Pancreas (tissue), 10 donors: ENCODE measurements at regions not wholly inside any gene's neighbourhood (a gene's known extent, or its start where the extent isn't known, plus 50 kb on each side); places are given as distances from the start of the nearest gene placed in this dataset.

ENCODE experiments used
- ATAC-seq, 4 donors: fragments of 200-7000 bp; cut with Tn5 transposase; one replicate each; pipeline versions ENCODE4 v1.8.0 to v1.9.1; 2020; ENCODE audit warnings: mild to moderate bottlenecking in 4 of 4, moderate library complexity in 4 of 4
- DNase-seq, 6 donors: peaks; one replicate each; pipeline ENCODE4 v3.0.0-alpha.2; 2020
- FAIRE-seq: peaks from 2 replicates; lab custom pipeline; 2012; peaks lifted over from hg19 to GRCh38; lab: Jason Lieb, UNC
- H3K27ac ChIP-seq, 4 donors: fragments of 200-600 bp; sonication (generic); 1 replicate in 3 of 4; 2 replicates in 1 of 4; pipeline versions ENCODE4 v1.5.0 to v1.8.0; 2020
- H3K27me3 ChIP-seq, 4 donors: fragments of 200-600 bp; one replicate each; pipeline ENCODE4 v1.8.0; 2021
- H3K36me3 ChIP-seq, 3 donors: fragments of 200-600 bp; sonication (generic) in 1 of 3; one replicate each; pipeline versions ENCODE4 v1.5.0 to v1.8.0; 2020 to 2021
- H3K4me1 ChIP-seq, 3 donors: fragments of 200-600 bp; one replicate each; pipeline ENCODE4 v1.8.0; 2021
- H3K4me3 ChIP-seq, 4 donors: fragments of 200-600 bp; sonication (generic) in 2 of 4; one replicate each; pipeline versions ENCODE4 v1.5.0 to v1.8.0; 2020 to 2021
- H3K9me3 ChIP-seq, 4 donors: fragments of 200-600 bp; one replicate each; pipeline ENCODE4 v1.8.0; 2021
- CTCF ChIP-seq, 4 donors: fragments of 200-600 bp; sonication (generic) in 3 of 4; IDR thresholded peaks; one replicate each; pipeline versions ENCODE4 v1.5.0 to v1.8.0; 2021; ENCODE audit warnings: antibody characterized with exemption in 4 of 4
- WGBS, 2 donors: extraction: QIAGEN DNeasy Blood & Tissue Kit; methylation state at CpG; one replicate each; pipeline ENCODE4 v1.1.7; 2013; 5-methylcytosine and 5-hydroxymethylcytosine counted together
- intact Hi-C, 3 donors: fragments of 100-400 bp; cut with DNase I; formaldehyde crosslinking; loops; one replicate each; pipeline versions ENCODE4 v1.11.1 to v1.14.2; 2022
- donor health status: healthy with polysubstance abuse.
- donor health status: DM: no; HTN: no; CAD: no; lungs with moderate emphysema.
- donor health status: DM: no; HTN: no; CAD: no.
- donor health status: control.
- donor health status: control.
- donor health status: Bipolar disorder and iron deficiency.
- donor health status: DM: yes; HTN: yes; CAD: no.
- donor health status: DM: no; HTN: no; CAD: no.
- donor health status: DM: no; HTN: no; CAD: no.
- donor health status: DM: yes; HTN: yes; CAD: no.

DNA sequence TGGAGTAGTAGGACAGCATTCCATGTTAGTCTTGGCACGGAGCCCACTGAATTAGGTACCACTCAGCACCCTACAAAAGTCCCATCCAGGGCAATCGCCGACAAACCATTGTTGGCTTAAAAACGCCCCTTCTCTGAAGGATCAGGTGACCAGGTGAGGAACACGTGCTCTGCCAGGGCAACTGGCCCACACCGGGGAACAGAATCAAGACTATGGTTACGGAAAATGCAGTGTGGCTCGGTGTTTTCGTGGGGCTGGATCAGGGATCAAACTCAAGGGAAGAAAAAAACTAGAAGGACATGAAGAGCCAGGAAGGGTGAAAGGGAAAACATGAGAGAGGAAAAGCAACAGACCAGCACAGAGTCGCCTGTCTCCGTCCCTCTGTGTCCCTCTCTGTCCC is 177.8 kb upstream of the ARID1B start:
- no peak for DNase-seq
- Histone ChIP-seq H3K9me3 (no peaks in the 10 kb centered on the region), H3K4me3 (no peak overlapping the region), H3K27me3 (no peaks in the 10 kb centered on the region), H3K36me3 (no peaks in the 10 kb centered on the region), H3K27ac (no peak overlapping the region), H3K4me1 (no peaks in the 10 kb centered on the region)
- TF ChIP-seq CTCF (IDR thresholded peaks at IDR 0.05): no peak
- intact Hi-C loops: no loop called here
- ATAC-seq: no peak
- FAIRE-seq: no peak
- WGBS, 2 donors: 80 to 87% methylated on average over 11 of the region's 11 CpGs

DNA sequence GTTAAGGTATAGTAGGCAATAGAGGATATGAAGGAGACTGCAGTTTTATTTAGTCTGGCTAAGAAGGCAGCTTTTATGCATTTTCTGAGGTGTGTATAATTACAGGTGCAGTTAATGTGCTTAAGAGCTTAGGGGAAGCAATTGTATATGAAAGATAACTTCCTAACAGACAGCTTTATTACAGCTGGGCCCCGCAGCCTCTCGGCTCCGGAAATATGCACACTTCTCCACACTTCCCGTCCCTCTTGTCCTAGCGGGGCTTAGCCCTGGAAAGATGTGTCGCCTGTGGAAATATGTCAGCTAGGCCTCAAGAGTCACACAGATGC is 178.4 kb upstream of the ARID1B start:
- DNase-seq (no peak), ATAC-seq (no peak), FAIRE-seq (no peak)
- Histone ChIP-seq H3K36me3 (no peaks in the 10 kb centered on the region), H3K4me3 (no peak overlapping the region), H3K4me1 (no peaks in the 10 kb centered on the region), H3K9me3 (no peaks in the 10 kb centered on the region), H3K27me3 (no peaks in the 10 kb centered on the region), H3K27ac (no peak overlapping the region)
- intact Hi-C loops: no loop called here
- 76 to 78% methylated on average over 6 of the region's 6 CpGs for whole genome bisulfite sequencing, 2 donors
- TF ChIP-seq CTCF (IDR thresholded peaks at IDR 0.05): no peak

- Histone ChIP-seq H3K4me1 (no peaks in the 10 kb centered on the region), H3K27me3 (no peaks in the 10 kb centered on the region), H3K9me3 (no peaks in the 10 kb centered on the region), H3K4me3 (no peak overlapping the region), H3K27ac (no peak overlapping the region), H3K36me3 (no peaks in the 10 kb centered on the region)
- ATAC-seq: peak in 2 of 4 donors; percentile 19 to 22
- 65 to 68% methylated on average over 21 to 22 of the region's 22 CpGs for WGBS, 2 donors
- intact Hi-C loops: no loop called here
- TF ChIP-seq CTCF (IDR thresholded peaks at IDR 0.05): no peak
- no peak for FAIRE-seq
- DNase-seq: no peak
Measured at GRCh38 chr6:156598071-156598854, 178.9 kb upstream of the ARID1B start.

DNA sequence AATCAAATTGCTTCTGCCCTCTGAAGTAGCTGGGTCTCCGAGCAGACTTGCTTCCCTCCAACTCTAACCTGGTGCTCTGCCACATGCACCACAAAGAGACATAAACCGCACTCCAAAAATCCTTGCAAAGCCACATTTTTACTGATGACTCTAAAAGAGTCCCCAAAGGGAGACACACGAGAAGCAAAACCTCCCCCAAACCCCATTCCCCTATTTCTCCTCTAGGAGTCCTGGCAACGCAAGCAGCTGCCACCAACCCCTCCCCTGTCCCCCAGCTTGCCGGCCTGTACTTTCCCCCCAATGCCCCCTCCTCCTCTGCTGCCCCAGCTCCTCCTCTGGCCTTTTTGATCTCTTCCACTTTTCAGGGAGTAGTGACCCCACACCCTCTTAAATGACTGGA is 180.1 kb upstream of the ARID1B start:
- Histone ChIP-seq H3K4me3 (no peak overlapping the region), H3K27ac (no peak overlapping the region), H3K9me3 (no peaks in the 10 kb centered on the region), H3K27me3 (no peaks in the 10 kb centered on the region), H3K4me1 (no peaks in the 10 kb centered on the region), H3K36me3 (no peaks in the 10 kb centered on the region)
- DNase-seq: no peak
- no peak for TF ChIP-seq CTCF (IDR thresholded peaks at IDR 0.05)
- no peak for FAIRE-seq
- 73 to 84% methylated on average over 5 of the region's 5 CpGs for WGBS, 2 donors
- intact Hi-C loops: no loop called here
- ATAC-seq: no peak

- Histone ChIP-seq H3K27ac (no peak overlapping the region), H3K9me3 (no peaks in the 10 kb centered on the region), H3K36me3 (no peaks in the 10 kb centered on the region), H3K4me1 (no peaks in the 10 kb centered on the region), H3K4me3 (no peak overlapping the region), H3K27me3 (no peaks in the 10 kb centered on the region)
- no peak for DNase-seq
- no peak for TF ChIP-seq CTCF (IDR thresholded peaks at IDR 0.05)
- ATAC-seq: no peak
- WGBS, 2 donors: 81 to 91% methylated on average over 3 of the region's 3 CpGs
- no peak for FAIRE-seq
- intact Hi-C loops: no loop called here
Measured at GRCh38 chr6:156595476-156595875, 181.7 kb upstream of the ARID1B start.
